HG03439 (cell line): ENCODE measurements at regions not wholly inside any gene's neighbourhood (a gene's known extent, or its start where the extent isn't known, plus 50 kb on each side); places are given as distances from the start of the nearest gene placed in this dataset.
"Not testable (repeated sequence)": the region's sequence is repeated elsewhere in the genome, so short reads cannot be mapped to it uniquely, and the experiment has no call there.

Source experiments
- ATAC-seq: cut with Tn5 transposase; IDR thresholded peaks from one replicate; pipeline ENCODE4 v1.9.1; 2021; ENCODE audit warnings: mild to moderate bottlenecking, moderate library complexity; ENCODE audit not compliant: unreplicated experiment

DNA sequence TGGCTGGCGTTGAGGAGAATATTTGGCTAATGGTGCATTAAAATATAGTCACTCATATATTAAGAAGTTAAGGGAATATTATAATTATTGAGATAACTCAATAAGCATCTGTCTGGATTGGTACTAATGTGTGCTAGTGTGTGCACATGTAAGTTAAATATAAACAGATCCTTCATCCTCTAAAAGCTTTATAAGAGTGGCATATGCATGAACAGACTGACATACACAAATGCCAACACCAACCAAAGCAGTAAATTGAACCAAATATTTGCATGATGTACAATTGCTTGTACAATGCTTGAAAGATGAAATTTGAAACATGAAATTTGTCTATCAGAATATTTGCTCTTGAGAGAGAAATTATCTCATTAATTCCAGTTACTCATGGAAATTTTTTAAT lies 344.9 kb downstream of the ADGRL2 start:
- ATAC-seq = no peak

GRCh38 chr1:82143108-82143833 lies 342.5 kb downstream of the ADGRL2 start:
- ATAC-seq = no peak

- ATAC-seq = no peak
These were observed 340.7 kb downstream of the ADGRL2 start for GRCh38 chr1:82141390-82141789.

GRCh38 chr1:82139751-82140468 lies 339.2 kb downstream of the ADGRL2 start:
- no peak for ATAC-seq

GRCh38 chr1:82136351-82136750 lies 335.6 kb downstream of the ADGRL2 start:
- not testable (repeated sequence) for ATAC-seq

- no peak for ATAC-seq
These were observed 325.1 kb downstream of the ADGRL2 start for GRCh38 chr1:82125866-82126265.

- ATAC-seq = no peak
These were observed 324.4 kb downstream of the ADGRL2 start for GRCh38 chr1:82125119-82125518.

DNA sequence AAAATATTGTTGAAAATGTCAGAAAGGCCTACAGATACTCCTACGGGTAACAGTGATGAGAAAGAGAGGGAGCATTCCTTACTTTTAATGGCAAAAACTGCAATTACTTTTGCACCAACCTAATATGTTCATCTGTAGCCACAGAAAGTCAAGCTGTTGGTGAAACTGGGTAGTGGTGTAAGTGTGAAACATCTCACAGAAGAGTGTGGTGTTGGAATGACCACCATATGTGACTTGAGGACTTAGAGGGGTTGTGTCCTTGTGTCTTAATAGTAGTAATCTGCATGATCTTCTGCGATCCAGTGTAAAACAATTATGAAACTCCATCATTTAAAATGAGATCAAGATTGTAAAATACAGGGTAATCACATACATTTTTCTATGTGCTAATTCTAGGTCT lies 320.7 kb downstream of the ADGRL2 start:
- no peak for ATAC-seq

- no peak for ATAC-seq
These were observed 315.4 kb downstream of the ADGRL2 start for GRCh38 chr1:82116105-82116504.

DNA sequence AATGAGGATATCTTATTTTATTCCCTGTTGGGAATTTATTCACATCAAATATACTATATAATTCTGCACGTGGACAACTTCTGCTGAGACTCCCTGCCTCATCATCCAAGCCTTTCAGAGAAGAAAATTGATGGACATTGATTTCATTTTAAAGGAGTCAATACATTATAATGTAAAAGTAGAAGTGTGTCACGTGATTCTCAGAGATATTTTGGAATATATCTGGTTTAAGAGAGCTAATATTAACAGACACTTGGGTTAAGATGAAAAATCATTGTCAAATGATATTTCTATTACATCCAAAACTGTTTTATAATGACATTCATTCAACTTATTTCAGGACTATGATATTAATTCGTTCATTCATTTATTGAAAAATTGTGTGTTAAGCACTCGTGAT lies 314.2 kb downstream of the ADGRL2 start:
- ATAC-seq = no peak

- no peak for ATAC-seq
These were observed 309.9 kb downstream of the ADGRL2 start for GRCh38 chr1:82110366-82111254.

DNA sequence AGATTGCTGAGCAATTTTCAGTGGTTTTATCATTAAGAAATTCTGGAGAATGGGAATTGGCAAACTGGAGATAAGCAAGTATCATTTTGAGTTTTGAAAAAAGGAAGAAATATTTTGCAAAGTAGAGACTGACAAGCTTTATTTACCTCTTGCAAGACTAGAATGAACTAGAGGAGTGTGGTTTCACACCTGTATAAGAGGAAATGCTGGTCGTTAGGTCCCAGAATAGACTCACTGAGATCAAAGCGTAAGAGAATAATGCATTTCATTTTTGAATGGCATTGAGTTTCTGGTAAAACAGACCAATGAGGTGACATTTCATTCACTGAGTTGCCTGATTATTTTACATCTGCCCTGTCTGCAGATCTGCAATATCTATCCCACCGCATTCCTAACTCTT lies 308.1 kb downstream of the ADGRL2 start:
- no peak for ATAC-seq

- ATAC-seq = no peak
These were observed 305.9 kb downstream of the ADGRL2 start for GRCh38 chr1:82106672-82107071.

DNA sequence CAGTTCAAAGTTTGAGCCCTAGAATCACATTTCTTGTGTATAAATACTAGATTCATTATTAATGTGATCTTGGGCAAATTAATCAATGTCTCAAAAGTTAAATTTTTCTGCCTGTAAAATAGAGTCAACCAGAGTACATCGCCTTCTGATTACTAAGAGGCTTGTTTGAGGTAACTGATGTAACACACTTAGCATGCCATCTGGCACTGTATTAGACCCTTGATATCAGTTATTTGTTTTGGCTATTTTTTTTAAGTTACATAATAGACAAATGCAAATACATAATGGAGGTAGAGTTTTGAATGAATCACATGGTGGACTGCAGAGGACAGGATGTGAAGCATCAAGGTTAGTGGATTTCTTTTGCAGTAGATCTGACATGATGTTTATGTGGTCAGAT lies 298.4 kb downstream of the ADGRL2 start:
- ATAC-seq = no peak

- no peak for ATAC-seq
These were observed 293.4 kb downstream of the ADGRL2 start for GRCh38 chr1:82094136-82094535.

DNA sequence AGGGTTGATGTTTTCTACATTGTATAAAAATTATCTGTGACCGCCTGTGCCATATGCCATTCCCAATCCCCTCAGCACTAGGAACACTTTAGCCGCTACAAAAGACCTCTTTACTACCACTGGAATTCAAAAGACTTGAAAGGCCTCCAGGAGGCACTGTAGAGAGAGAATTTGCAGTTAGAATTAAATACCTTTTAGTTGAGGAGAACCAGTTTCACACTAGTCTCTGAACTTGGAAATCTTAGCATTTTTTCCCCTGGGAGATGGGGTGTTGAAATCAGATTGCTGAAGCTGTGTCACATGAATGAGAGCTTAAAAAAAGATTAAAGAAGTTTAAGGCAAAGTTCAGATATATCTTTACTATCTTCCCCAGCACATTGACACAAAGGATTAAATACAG lies 291.0 kb downstream of the ADGRL2 start:
- no peak for ATAC-seq

GRCh38 chr1:82091265-82091664 lies 290.5 kb downstream of the ADGRL2 start:
- ATAC-seq = no peak

DNA sequence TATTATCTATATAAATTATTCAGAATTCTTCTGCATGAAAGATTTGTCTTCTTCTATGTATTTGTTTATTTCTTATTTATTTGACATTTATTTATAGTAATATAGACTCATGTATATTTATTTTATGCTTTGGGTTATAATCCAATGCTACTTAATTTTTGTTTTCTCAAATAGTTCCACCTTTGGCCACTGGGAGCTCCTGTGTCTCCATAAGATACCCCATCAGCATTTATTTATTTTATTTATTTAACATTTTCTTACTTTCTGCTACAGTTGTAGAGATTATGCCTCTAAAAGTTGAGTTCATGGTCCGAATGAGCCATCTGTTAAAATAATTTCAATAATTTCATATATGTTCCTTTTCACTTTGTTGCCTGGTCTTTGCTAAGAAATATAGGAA lies 289.4 kb downstream of the ADGRL2 start:
- ATAC-seq = no peak

DNA sequence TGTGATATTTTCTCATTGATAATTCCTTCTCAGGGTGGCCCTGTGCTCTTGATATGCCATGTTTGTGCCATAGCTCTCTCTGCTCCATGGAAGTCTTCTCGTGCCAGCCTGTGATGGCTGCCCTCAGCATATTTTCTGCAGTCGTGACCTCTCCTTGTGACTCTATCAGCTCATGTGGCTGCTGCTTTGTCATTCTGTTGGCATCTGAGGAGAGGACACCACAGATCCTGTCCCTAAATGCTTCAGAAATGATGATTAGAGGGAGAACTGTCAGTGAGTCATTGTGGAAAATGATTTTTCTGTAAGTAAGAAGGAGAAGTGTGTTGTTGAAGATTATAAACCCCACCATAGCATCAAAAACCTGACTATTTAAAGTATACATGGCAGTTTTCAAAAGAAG lies 286.0 kb downstream of the ADGRL2 start:
- no peak for ATAC-seq

GRCh38 chr1:82079607-82080006 lies 278.9 kb downstream of the ADGRL2 start:
- no peak for ATAC-seq

- ATAC-seq = no peak
These were observed 272.9 kb downstream of the ADGRL2 start for GRCh38 chr1:82073659-82074058.

- no peak for ATAC-seq
These were observed 272.3 kb downstream of the ADGRL2 start for GRCh38 chr1:82073071-82073470.
